Neural progenitor cell (in vitro differentiated cells): ENCODE measurements at regions not wholly inside any gene's neighbourhood (a gene's known extent, or its start where the extent isn't known, plus 50 kb on each side); places are given as distances from the start of the nearest gene placed in this dataset.

ENCODE experiments used
- DNase-seq: peaks from one replicate; pipeline ENCODE4 v3.0.0-alpha.2; 2016; ENCODE audit warnings: low spot score
- H2AFZ ChIP-seq: fragments of 200-600 bp; sonication (generic); replicated peaks from 2 replicates; pipeline ENCODE4 v1.6.1; 2016; ENCODE audit warnings: antibody characterized with exemption
- H3F3A ChIP-seq: fragments of 200-600 bp; sonication (generic); 2 replicates; pipeline ENCODE4 v1.6.1; 2016; ENCODE audit warnings: antibody characterized with exemption, low read depth
- H3K27ac ChIP-seq: fragments of 200-600 bp; sonication (generic); 2 replicates; pipeline ENCODE4 v1.5.1; 2016; ENCODE audit warnings: mild to moderate bottlenecking
- H3K27me3 ChIP-seq: fragments of 200-600 bp; sonication (generic); 2 replicates; pipeline ENCODE4 v1.6.1; 2016; ENCODE audit warnings: mild to moderate bottlenecking, moderate library complexity
- H3K36me3 ChIP-seq: fragments of 200-600 bp; sonication (generic); 2 replicates; pipeline ENCODE4 v1.5.1; 2016
- H3K4me1 ChIP-seq: fragments of 200-600 bp; sonication (generic); 2 replicates; pipeline ENCODE4 v1.6.1; 2016; ENCODE audit warnings: mixed run types
- H3K4me2 ChIP-seq: fragments of 200-600 bp; sonication (generic); 2 replicates; pipeline ENCODE4 v1.6.1; 2016
- H3K4me3 ChIP-seq: fragments of 200-600 bp; sonication (generic); 2 replicates; pipeline ENCODE4 v1.5.1; 2016
- H3K79me2 ChIP-seq: fragments of 200-600 bp; sonication (generic); 2 replicates; pipeline ENCODE4 v1.6.1; 2016; ENCODE audit warnings: low read depth
- H3K9ac ChIP-seq: fragments of 200-600 bp; sonication (generic); 2 replicates; pipeline ENCODE4 v1.6.1; 2016
- H3K9me3 ChIP-seq: fragments of 200-600 bp; sonication (generic); 2 replicates; pipeline ENCODE4 v1.5.1; 2016; ENCODE audit warnings: low read depth
- H4K20me1 ChIP-seq: fragments of 200-600 bp; sonication (generic); 2 replicates; pipeline ENCODE4 v1.6.1; 2016; ENCODE audit warnings: low read depth
- H3K27ac Mint-ChIP-seq: 3 replicates; pipeline ENCODE4 v1.8.0; 2021; ENCODE audit warnings: mixed read lengths
- H3K27me3 Mint-ChIP-seq: 2 replicates; pipeline ENCODE4 v1.8.0; 2022; ENCODE audit warnings: low read depth, mild to moderate bottlenecking, inconsistent platforms, moderate library complexity, mixed read lengths; ENCODE audit not compliant: insufficient read depth
- H3K36me3 Mint-ChIP-seq: 3 replicates; pipeline ENCODE4 v1.8.0; 2021; ENCODE audit warnings: mixed read lengths
- H3K4me1 Mint-ChIP-seq: 3 replicates; pipeline ENCODE4 v1.8.0; 2021; ENCODE audit warnings: mixed read lengths
- H3K4me3 Mint-ChIP-seq: 3 replicates; pipeline ENCODE4 v1.8.0; 2021; ENCODE audit warnings: mild to moderate bottlenecking, moderate library complexity, mixed read lengths
- H3K9me3 Mint-ChIP-seq: 3 replicates; pipeline ENCODE4 v1.8.0; 2020; ENCODE audit warnings: mixed read lengths
- CTCF ChIP-seq: fragments of 200-600 bp; sonication (generic); IDR thresholded peaks from 2 replicates; pipeline ENCODE4 v1.5.1; 2017; ENCODE audit warnings: antibody characterized with exemption, mild to moderate bottlenecking
- EZH2 ChIP-seq: fragments of 200-600 bp; sonication (generic); IDR thresholded peaks from 2 replicates; pipeline ENCODE4 v1.6.1; 2017; ENCODE audit warnings: antibody characterized with exemption, mild to moderate bottlenecking, moderate library complexity
- EZH2phosphoT487 ChIP-seq: fragments of 200-600 bp; sonication (generic); IDR thresholded peaks from 2 replicates; pipeline ENCODE4 v1.6.1; 2017; ENCODE audit warnings: antibody characterized with exemption

GRCh38 chr14:22472935-22473854 is 115.8 kb downstream of the DAD1 start:
- Histone ChIP-seq H3K4me3 (no peak overlapping the region), H3K4me2 (no peak overlapping the region), H3F3A (no peaks in the 10 kb centered on the region), H3K9ac (no peak overlapping the region), H3K27me3 (no peaks in the 10 kb centered on the region), H4K20me1 (no peaks in the 10 kb centered on the region), H3K36me3 (no peaks in the 10 kb centered on the region), H3K27ac (no peak overlapping the region), H3K79me2 (no peaks in the 10 kb centered on the region), H2AFZ (peak overlapping the region; percentile 76), H3K4me1 (peaks cover 11% of the 10 kb centered on the region), H3K9me3 (no peaks in the 10 kb centered on the region)
- Mint-ChIP-seq H3K4me3 (no peak overlapping the region), H3K4me1 (peaks cover 56% of the 10 kb centered on the region), H3K27ac (no peak overlapping the region), H3K9me3 (no peaks in the 10 kb centered on the region), H3K27me3 (peaks cover 15% of the 10 kb centered on the region), H3K36me3 (no peaks in the 10 kb centered on the region)
- peak; percentile 74 for TF ChIP-seq CTCF
- TF ChIP-seq EZH2 = no peak
- peak; percentile 72 for DNase-seq

DNA sequence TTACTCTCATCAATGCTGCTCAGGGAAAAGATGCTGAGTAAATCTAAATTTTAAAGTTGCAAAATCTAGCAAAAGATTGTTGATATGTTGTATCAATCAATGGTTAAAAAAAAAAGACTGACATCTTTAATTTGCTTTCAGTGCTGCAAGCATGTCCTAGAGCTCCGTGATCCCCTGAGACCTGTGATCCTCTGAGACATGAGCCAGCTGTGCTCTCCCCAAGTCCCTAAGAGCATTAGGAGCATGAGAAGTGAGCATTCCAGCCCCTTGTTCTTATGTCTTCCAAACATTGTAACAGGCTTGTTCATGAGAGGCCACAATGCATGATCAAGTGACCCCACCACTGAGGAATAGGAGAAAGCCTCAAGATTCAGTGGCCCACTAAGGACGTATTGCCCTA is 116.6 kb downstream of the DAD1 start:
- Mint-ChIP-seq H3K4me1 (peaks cover 52% of the 10 kb centered on the region), H3K36me3 (no peaks in the 10 kb centered on the region), H3K27me3 (peaks cover 15% of the 10 kb centered on the region), H3K9me3 (no peaks in the 10 kb centered on the region), H3K4me3 (no peak overlapping the region), H3K27ac (no peak overlapping the region)
- Histone ChIP-seq H3K9me3 (no peaks in the 10 kb centered on the region), H3K79me2 (no peaks in the 10 kb centered on the region), H2AFZ (peak overlapping the region; percentile 76), H3K9ac (no peak overlapping the region), H4K20me1 (no peaks in the 10 kb centered on the region), H3F3A (no peaks in the 10 kb centered on the region), H3K36me3 (no peaks in the 10 kb centered on the region), H3K4me3 (no peak overlapping the region), H3K4me2 (no peak overlapping the region), H3K27ac (no peak overlapping the region), H3K4me1 (peaks cover 4% of the 10 kb centered on the region), H3K27me3 (no peaks in the 10 kb centered on the region)
- TF ChIP-seq EZH2phosphoT487 (no peak), EZH2 (no peak), CTCF (no peak)
- no peak for DNase-seq

DNA sequence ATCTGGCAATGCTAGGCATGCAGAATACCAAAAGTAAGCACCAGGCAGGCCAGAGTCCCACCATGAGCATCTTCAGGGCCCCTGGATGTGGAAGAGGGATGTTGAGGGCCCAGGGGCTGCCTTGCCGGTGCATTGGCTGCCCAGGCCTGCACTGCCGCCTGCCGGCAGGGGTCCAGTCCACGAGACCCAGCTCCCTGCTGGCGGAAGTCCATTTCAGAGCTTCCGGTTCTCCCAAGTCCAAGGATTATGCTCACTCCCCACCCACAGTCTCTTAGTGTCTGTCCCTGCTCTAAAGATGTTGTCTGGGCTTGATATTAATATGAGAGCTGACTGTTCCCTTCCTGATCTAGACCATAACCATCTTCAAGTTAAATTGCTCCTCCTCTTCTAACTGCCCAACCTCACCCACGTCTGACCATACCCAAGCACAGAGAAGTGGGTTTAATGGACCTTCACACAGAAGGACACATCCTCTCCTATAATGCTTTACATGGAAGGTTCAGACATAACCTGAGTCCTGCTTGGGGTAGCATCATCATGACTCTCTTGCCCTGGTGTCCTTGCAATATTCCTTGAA is 117.4 kb downstream of the DAD1 start:
- no peak overlapping the region for H2AFZ ChIP-seq
- H3K4me3 Mint-ChIP-seq = no peak overlapping the region

More for the DNA sequence above, 117.4 kb downstream of the DAD1 start:
- TF ChIP-seq EZH2 (no peak), CTCF (peak; percentile 59)
- Histone ChIP-seq H3K9ac (no peak overlapping the region), H3K36me3 (no peaks in the 10 kb centered on the region), H4K20me1 (no peaks in the 10 kb centered on the region), H3K4me3 (no peak overlapping the region), H3F3A (peaks cover under 1% of the 10 kb centered on the region), H3K9me3 (no peaks in the 10 kb centered on the region), H3K27me3 (no peaks in the 10 kb centered on the region), H3K79me2 (no peaks in the 10 kb centered on the region), H3K4me2 (no peak overlapping the region), H3K27ac (no peak overlapping the region), H3K4me1 (peaks cover 6% of the 10 kb centered on the region)
- Mint-ChIP-seq H3K36me3 (no peaks in the 10 kb centered on the region), H3K27ac (peak overlapping the region; percentile 90), H3K27me3 (peaks cover 12% of the 10 kb centered on the region), H3K9me3 (no peaks in the 10 kb centered on the region), H3K4me1 (peaks cover 50% of the 10 kb centered on the region)
- peak; percentile 69 for DNase-seq
